SK-N-SH (cell line): ENCODE measurements at regions not wholly inside any gene's neighbourhood (a gene's known extent, or its start where the extent isn't known, plus 50 kb on each side); places are given as distances from the start of the nearest gene placed in this dataset.

ENCODE experiments used
- CTCF ChIA-PET: fragments of 300-600, 350-600 bp; formaldehyde crosslinking; extraction: SDS; loops from one replicate; lab custom pipeline; 2021; lab: Yijun Ruan, JAX
- POLR2A ChIA-PET: fragments of 350-600 bp; sonication (Branson Sonifier 250); formaldehyde crosslinking; extraction: SDS; loops from one replicate; lab custom pipeline; 2020; ENCODE audit warnings: antibody characterized with exemption, inconsistent platforms; lab: Yijun Ruan, JAX
- DNase-seq: peaks from one replicate; pipeline ENCODE4 v3.0.0; 2012
- H2AFZ ChIP-seq: fragments of 200-600 bp; sonication (generic); 2 replicates; pipeline ENCODE4 v1.8.1; 2016; ENCODE audit warnings: antibody characterized with exemption, mild to moderate bottlenecking, low read depth
- H3F3A ChIP-seq: fragments of 200-600 bp; sonication (generic); replicated peaks from 2 replicates; pipeline ENCODE3; 2016; ENCODE audit warnings: antibody characterized with exemption, mild to moderate bottlenecking; ENCODE audit not compliant: insufficient read depth
- H3K27ac ChIP-seq, 2 experiments: fragments of 200-500 bp in 1 of 2; fragments of 200-600 bp in 1 of 2; sonication (Bioruptor generic) in 1 of 2; sonication (generic), shearing (Covaris generic) in 1 of 2; 2 replicates each; pipeline versions ENCODE4 v1.5.1 to v1.6.1; 2014 to 2016; ENCODE audit warnings: low read depth in 2 of 2, inconsistent platforms in 1 of 2, low read length in 1 of 2, mild to moderate bottlenecking in 1 of 2, mixed read lengths in 1 of 2
- H3K27me3 ChIP-seq: fragments of 200-600 bp; sonication (generic), shearing (Covaris generic); 2 replicates; pipeline ENCODE4 v1.6.1; 2016; ENCODE audit warnings: mixed run types; ENCODE audit not compliant: insufficient read depth
- H3K36me3 ChIP-seq, 2 experiments: fragments of 200-500 bp in 1 of 2; fragments of 200-600 bp in 1 of 2; sonication (Bioruptor generic) in 1 of 2; sonication (generic) in 1 of 2; replicated peaks in 1 of 2; 2 replicates each; pipeline versions ENCODE3 to v1.5.1; 2014 to 2016; ENCODE audit warnings: low read length in 1 of 2, mild to moderate bottlenecking in 1 of 2; ENCODE audit not compliant: insufficient read depth in 2 of 2, control insufficient read depth in 1 of 2
- H3K4me1 ChIP-seq, 2 experiments: fragments of 200-500 bp in 1 of 2; fragments of 200-600 bp in 1 of 2; sonication (Bioruptor generic) in 1 of 2; sonication (generic), shearing (Covaris generic) in 1 of 2; 2 replicates each; pipeline versions ENCODE4 v1.5.1 to v1.6.1; 2014 to 2016; ENCODE audit warnings: low read depth in 1 of 2, low read length in 1 of 2, mixed run types in 1 of 2; ENCODE audit not compliant: insufficient read depth in 2 of 2, control insufficient read depth in 1 of 2
- H3K4me2 ChIP-seq: fragments of 200-600 bp; sonication (generic), shearing (Covaris generic); 2 replicates; pipeline ENCODE4 v1.6.1; 2017; ENCODE audit warnings: mixed run types
- H3K4me3 ChIP-seq, 2 experiments: fragments of 200-500 bp in 1 of 2; fragments of 200-600 bp in 1 of 2; sonication (Bioruptor generic) in 1 of 2; sonication (generic), shearing (Covaris generic) in 1 of 2; 2 replicates each; pipeline versions ENCODE4 v1.5.1 to v1.8.1; 2014 to 2016; ENCODE audit warnings: low read depth in 2 of 2, inconsistent platforms in 1 of 2, low read length in 1 of 2, mild to moderate bottlenecking in 1 of 2, mixed read lengths in 1 of 2, moderate library complexity in 1 of 2
- H3K79me2 ChIP-seq: fragments of 200-600 bp; sonication (generic); 2 replicates; pipeline ENCODE4 v1.8.1; 2017; ENCODE audit warnings: mild to moderate bottlenecking; ENCODE audit not compliant: insufficient read depth
- H3K9ac ChIP-seq: fragments of 200-600 bp; sonication (generic); 2 replicates; pipeline ENCODE4 v1.6.1; 2017; ENCODE audit warnings: mixed run types
- H3K9me2 ChIP-seq: fragments of 200-600 bp; sonication (generic); 2 replicates; pipeline ENCODE4 v1.6.1; 2017; ENCODE audit warnings: mixed run types
- H3K9me3 ChIP-seq: fragments of 200-600 bp; sonication (generic); 2 replicates; pipeline ENCODE4 v1.6.1; 2017; ENCODE audit warnings: mixed run types, mild to moderate bottlenecking, moderate library complexity
- H4K20me1 ChIP-seq: fragments of 200-600 bp; sonication (generic); 2 replicates; pipeline ENCODE4 v1.6.1; 2017; ENCODE audit warnings: mild to moderate bottlenecking, mixed run types; ENCODE audit not compliant: insufficient read depth
- CHD2 ChIP-seq: fragments of 150-350 bp; IDR thresholded peaks from 2 replicates; pipeline ENCODE4 v1.6.1; 2018; ENCODE audit warnings: low read length; ENCODE audit not compliant: partially characterized antibody
- EP300 ChIP-seq, 2 experiments: IDR thresholded peaks; 2 replicates each; pipeline versions ENCODE4 v1.4.0 to v1.6.1; 2012; ENCODE audit warnings: borderline replicate concordance in 1 of 2, low read depth in 1 of 2, low read length in 1 of 2
- GABPA ChIP-seq: IDR thresholded peaks from 2 replicates; pipeline ENCODE4 v1.4.0; 2012; ENCODE audit warnings: low read depth, mild to moderate bottlenecking
- GATA2 ChIP-seq: sonication (generic); formaldehyde crosslinking; IDR thresholded peaks from 2 replicates; pipeline ENCODE4 v1.5.0; 2020; ENCODE audit warnings: mild to moderate bottlenecking, missing genetic modification reagents
- MXI1 ChIP-seq: IDR thresholded peaks from 2 replicates; pipeline ENCODE4 v1.6.1; 2012; ENCODE audit warnings: mild to moderate bottlenecking, low read depth, low read length, improper control_type of control experiment
- NFIC ChIP-seq: IDR thresholded peaks from 2 replicates; pipeline ENCODE4 v1.4.0; 2012; ENCODE audit warnings: borderline replicate concordance
- POLR2AphosphoS5 ChIP-seq: IDR thresholded peaks from 2 replicates; pipeline ENCODE4 v1.6.1; 2012; ENCODE audit warnings: low read depth, low read length
- RAD21 ChIP-seq: IDR thresholded peaks from 2 replicates; pipeline ENCODE4 v1.6.1; 2012; ENCODE audit warnings: mild to moderate bottlenecking, low read length
- RCOR1 ChIP-seq: fragments of 150-350 bp; IDR thresholded peaks from 2 replicates; pipeline ENCODE4 v1.6.1; 2017; ENCODE audit warnings: antibody characterized with exemption, low read length
- RXRA ChIP-seq: IDR thresholded peaks from 2 replicates; pipeline ENCODE4 v1.4.0; 2012; ENCODE audit warnings: low read depth, mild to moderate bottlenecking, borderline replicate concordance
- SMC3 ChIP-seq: IDR thresholded peaks from 2 replicates; pipeline ENCODE4 v1.6.1; 2012; ENCODE audit warnings: low read depth, low read length, improper control_type of control experiment
- WGBS: methylation state at CpG from one replicate; pipeline ENCODE4 v1.1.6; 2017; ENCODE audit warnings: low lambda C conversion rate; 5-methylcytosine and 5-hydroxymethylcytosine counted together
- TF ChIP-seq, protein P1 (sequence below): fragments of 200-600 bp; sonication (generic); IDR thresholded peaks from 2 replicates; pipeline ENCODE4 v1.6.1; 2017; ENCODE audit warnings: antibody characterized with exemption, mild to moderate bottlenecking, moderate library complexity
- TF ChIP-seq, protein P2 (sequence below): IDR thresholded peaks from 2 replicates; pipeline ENCODE4; 2012
- TF ChIP-seq, protein P3 (sequence below): IDR thresholded peaks from 2 replicates; pipeline ENCODE4 v1.6.1; 2012; ENCODE audit warnings: mild to moderate bottlenecking, low read depth, low read length, moderate library complexity
- TF ChIP-seq, protein P4 (sequence below): IDR thresholded peaks from 2 replicates; pipeline ENCODE4 v1.4.0; 2012; ENCODE audit warnings: low read depth, borderline replicate concordance

DNA sequence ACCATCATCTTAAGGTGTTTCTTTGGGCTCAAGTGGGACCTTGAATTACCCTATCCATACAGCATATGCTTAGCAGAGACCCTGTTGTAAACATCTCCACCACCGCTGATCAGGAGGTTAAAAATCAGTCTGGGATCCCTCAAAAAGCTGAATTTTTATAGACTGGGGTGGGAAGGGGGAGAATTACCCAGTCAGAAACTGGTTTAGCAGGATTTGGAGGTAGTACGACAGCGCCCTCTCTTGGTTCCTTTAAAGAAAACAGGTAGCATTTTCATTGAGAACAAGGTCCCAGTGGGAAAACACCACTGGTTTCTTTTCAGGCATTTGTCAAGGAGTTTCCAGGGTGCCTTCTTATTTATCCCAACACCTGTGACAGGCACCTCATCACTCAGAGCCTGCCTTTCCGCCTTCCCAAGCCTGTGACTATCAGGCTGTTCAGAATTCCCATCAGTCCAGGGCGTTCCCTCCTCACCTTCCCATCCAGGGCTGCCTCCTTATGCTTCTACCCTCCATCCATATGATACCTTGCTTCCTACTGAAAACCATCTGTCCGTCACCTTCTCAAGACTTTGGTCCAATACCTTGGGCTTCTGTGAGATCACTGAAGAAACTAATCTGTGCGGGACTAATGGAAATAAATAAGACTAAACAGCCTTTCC lies 203.8 kb upstream of the RAI14 start:
- H3K9me2 ChIP-seq: no peaks in the 10 kb centered on the region
- H3K9me3 ChIP-seq: no peaks in the 10 kb centered on the region
- ChIA-PET POLR2A (no interaction called here), CTCF (interaction anchor here (2.0 kb wide), 1 partner anchor 22 kb away, joined by 10 read pairs; no protein-coding TSS in a partner anchor)
- DNase-seq: no peak
- H2AFZ ChIP-seq: no peak overlapping the region
- 34% methylated on average over 7 of the region's 7 CpGs for WGBS
- H3K4me3 ChIP-seq: no peak overlapping the region
- H3K36me3 ChIP-seq: no peaks in the 10 kb centered on the region
- no peak for TF ChIP-seq RXRA
- peak; percentile 23; the same call in 1 of the 2 replicates for TF ChIP-seq SMC3
- TF ChIP-seq GATA2 (CRISPR knock-in tag): no peak
- TF ChIP-seq, protein P1, sequence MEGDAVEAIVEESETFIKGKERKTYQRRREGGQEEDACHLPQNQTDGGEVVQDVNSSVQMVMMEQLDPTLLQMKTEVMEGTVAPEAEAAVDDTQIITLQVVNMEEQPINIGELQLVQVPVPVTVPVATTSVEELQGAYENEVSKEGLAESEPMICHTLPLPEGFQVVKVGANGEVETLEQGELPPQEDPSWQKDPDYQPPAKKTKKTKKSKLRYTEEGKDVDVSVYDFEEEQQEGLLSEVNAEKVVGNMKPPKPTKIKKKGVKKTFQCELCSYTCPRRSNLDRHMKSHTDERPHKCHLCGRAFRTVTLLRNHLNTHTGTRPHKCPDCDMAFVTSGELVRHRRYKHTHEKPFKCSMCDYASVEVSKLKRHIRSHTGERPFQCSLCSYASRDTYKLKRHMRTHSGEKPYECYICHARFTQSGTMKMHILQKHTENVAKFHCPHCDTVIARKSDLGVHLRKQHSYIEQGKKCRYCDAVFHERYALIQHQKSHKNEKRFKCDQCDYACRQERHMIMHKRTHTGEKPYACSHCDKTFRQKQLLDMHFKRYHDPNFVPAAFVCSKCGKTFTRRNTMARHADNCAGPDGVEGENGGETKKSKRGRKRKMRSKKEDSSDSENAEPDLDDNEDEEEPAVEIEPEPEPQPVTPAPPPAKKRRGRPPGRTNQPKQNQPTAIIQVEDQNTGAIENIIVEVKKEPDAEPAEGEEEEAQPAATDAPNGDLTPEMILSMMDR: peak; percentile 50
- peak; percentile 61 for TF ChIP-seq RAD21
- no peaks in the 10 kb centered on the region for H3K79me2 ChIP-seq
- H3F3A ChIP-seq: no peaks in the 10 kb centered on the region
- no peak overlapping the region for H3K4me2 ChIP-seq
- no peaks in the 10 kb centered on the region for H3K4me1 ChIP-seq
- H3K27ac ChIP-seq: no peak overlapping the region
- H4K20me1 ChIP-seq: no peaks in the 10 kb centered on the region
- H3K27me3 ChIP-seq: no peaks in the 10 kb centered on the region
- H3K9ac ChIP-seq: no peak overlapping the region

DNA sequence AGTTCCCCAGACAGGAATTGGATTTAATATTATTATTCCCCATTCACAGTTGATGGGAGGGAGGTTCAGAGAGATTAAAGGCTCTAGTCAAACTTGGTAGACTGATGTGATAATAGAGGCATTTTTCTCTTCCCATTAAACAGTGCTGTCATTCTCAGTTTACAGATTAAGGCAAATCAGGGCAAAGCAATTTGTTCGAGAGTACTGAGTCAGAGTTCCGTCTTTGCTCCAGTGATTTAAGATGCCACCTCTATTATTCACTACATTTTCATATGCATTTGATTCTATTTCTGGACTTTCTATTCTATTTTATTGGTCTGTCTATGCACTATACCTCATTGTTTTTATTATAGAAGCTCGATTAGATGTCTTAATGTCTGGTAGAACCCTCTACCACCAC lies 201.0 kb upstream of the RAI14 start:
- H3K9ac ChIP-seq: no peak overlapping the region
- DNase-seq: no peak
- H3K4me1 ChIP-seq: no peaks in the 10 kb centered on the region
- WGBS: 15% methylated on average over 3 of the region's 3 CpGs
- ChIA-PET CTCF (interaction anchor here (0.6 kb wide), 1 partner anchor 442 kb away, joined by 3 read pairs; no protein-coding TSS in a partner anchor), POLR2A (no interaction called here)
- H3F3A ChIP-seq: no peaks in the 10 kb centered on the region
- H3K36me3 ChIP-seq: no peaks in the 10 kb centered on the region
- no peaks in the 10 kb centered on the region for H3K79me2 ChIP-seq
- H3K27ac ChIP-seq: no peak overlapping the region
- H4K20me1 ChIP-seq: no peaks in the 10 kb centered on the region
- no peaks in the 10 kb centered on the region for H3K9me2 ChIP-seq
- H3K27me3 ChIP-seq: no peaks in the 10 kb centered on the region
- 0 out of 2 replicates have a peak, but pooled peaks cover 8% of the 10 kb centered on the region for H3K9me3 ChIP-seq
- H3K4me3 ChIP-seq: no peak overlapping the region
- no peak overlapping the region for H2AFZ ChIP-seq
- no peak overlapping the region for H3K4me2 ChIP-seq
- TF ChIP-seq SMC3: no peak
- TF ChIP-seq NFIC: no peak
- no peak for TF ChIP-seq POLR2AphosphoS5
- TF ChIP-seq, protein P2, sequence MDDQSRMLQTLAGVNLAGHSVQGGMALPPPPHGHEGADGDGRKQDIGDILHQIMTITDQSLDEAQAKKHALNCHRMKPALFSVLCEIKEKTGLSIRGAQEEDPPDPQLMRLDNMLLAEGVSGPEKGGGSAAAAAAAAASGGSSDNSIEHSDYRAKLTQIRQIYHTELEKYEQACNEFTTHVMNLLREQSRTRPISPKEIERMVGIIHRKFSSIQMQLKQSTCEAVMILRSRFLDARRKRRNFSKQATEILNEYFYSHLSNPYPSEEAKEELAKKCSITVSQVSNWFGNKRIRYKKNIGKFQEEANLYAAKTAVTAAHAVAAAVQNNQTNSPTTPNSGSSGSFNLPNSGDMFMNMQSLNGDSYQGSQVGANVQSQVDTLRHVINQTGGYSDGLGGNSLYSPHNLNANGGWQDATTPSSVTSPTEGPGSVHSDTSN: no peak
- no peak for TF ChIP-seq MXI1
- TF ChIP-seq GATA2 (CRISPR knock-in tag): no peak
- TF ChIP-seq RAD21: no peak
- no peak for TF ChIP-seq EP300 (IDR thresholded peaks at IDR 0.05; ENCODE audit: borderline replicate concordance in 1 of 2, low read depth in 1 of 2, low read length in 1 of 2)
- TF ChIP-seq, protein P3, sequence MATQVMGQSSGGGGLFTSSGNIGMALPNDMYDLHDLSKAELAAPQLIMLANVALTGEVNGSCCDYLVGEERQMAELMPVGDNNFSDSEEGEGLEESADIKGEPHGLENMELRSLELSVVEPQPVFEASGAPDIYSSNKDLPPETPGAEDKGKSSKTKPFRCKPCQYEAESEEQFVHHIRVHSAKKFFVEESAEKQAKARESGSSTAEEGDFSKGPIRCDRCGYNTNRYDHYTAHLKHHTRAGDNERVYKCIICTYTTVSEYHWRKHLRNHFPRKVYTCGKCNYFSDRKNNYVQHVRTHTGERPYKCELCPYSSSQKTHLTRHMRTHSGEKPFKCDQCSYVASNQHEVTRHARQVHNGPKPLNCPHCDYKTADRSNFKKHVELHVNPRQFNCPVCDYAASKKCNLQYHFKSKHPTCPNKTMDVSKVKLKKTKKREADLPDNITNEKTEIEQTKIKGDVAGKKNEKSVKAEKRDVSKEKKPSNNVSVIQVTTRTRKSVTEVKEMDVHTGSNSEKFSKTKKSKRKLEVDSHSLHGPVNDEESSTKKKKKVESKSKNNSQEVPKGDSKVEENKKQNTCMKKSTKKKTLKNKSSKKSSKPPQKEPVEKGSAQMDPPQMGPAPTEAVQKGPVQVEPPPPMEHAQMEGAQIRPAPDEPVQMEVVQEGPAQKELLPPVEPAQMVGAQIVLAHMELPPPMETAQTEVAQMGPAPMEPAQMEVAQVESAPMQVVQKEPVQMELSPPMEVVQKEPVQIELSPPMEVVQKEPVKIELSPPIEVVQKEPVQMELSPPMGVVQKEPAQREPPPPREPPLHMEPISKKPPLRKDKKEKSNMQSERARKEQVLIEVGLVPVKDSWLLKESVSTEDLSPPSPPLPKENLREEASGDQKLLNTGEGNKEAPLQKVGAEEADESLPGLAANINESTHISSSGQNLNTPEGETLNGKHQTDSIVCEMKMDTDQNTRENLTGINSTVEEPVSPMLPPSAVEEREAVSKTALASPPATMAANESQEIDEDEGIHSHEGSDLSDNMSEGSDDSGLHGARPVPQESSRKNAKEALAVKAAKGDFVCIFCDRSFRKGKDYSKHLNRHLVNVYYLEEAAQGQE: no peak
- TF ChIP-seq RCOR1: no peak
- TF ChIP-seq, protein P4, sequence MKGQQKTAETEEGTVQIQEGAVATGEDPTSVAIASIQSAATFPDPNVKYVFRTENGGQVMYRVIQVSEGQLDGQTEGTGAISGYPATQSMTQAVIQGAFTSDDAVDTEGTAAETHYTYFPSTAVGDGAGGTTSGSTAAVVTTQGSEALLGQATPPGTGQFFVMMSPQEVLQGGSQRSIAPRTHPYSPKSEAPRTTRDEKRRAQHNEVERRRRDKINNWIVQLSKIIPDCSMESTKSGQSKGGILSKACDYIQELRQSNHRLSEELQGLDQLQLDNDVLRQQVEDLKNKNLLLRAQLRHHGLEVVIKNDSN: no peak
- TF ChIP-seq CHD2: no peak
- TF ChIP-seq, protein P1: no peak
- no peak for TF ChIP-seq GABPA
